DOHH2 (cell line): ENCODE measurements at regions not wholly inside any gene's neighbourhood (a gene's known extent, or its start where the extent isn't known, plus 50 kb on each side); places are given as distances from the start of the nearest gene placed in this dataset.
"Not testable (repeated sequence)": the region's sequence is repeated elsewhere in the genome, so short reads cannot be mapped to it uniquely, and the experiment has no call there.

Source experiments
- EZH2phosphoT487 ChIP-seq: fragments of 200-600 bp; sonication (generic); IDR thresholded peaks from 2 replicates; pipeline ENCODE4 v1.6.1; 2017; ENCODE audit warnings: borderline replicate concordance, mild to moderate bottlenecking, antibody characterized with exemption, low read length, moderate library complexity, mixed read lengths
- TF ChIP-seq, protein P1 (sequence below): fragments of 200-600 bp; sonication (generic); IDR thresholded peaks from one replicate; pipeline ENCODE4 v1.5.1; 2014; ENCODE audit warnings: antibody characterized with exemption, mild to moderate bottlenecking, low read depth, low read length; ENCODE audit not compliant: poor library complexity, severe bottlenecking

DNA sequence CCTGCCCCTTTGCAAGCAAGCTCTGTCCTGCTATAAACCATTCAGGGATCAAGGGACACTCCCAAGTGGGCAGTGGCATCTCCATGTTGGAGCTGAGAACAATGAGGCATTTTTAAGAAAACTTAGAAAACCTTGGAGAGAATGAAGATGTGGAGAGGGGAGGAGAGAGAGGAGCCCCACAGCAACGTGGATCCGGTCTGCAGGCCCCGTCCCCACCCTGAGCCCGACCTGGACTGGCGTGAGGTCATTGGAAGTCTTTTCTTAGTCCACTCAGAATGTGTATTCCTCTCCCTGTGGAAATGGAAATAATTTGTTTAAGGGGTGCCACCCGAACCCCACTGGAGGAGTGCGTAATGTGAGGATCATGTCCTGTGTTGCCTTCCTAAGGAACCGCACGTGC, 328.0 kb upstream of the COX7C start:
- TF ChIP-seq, protein P1, sequence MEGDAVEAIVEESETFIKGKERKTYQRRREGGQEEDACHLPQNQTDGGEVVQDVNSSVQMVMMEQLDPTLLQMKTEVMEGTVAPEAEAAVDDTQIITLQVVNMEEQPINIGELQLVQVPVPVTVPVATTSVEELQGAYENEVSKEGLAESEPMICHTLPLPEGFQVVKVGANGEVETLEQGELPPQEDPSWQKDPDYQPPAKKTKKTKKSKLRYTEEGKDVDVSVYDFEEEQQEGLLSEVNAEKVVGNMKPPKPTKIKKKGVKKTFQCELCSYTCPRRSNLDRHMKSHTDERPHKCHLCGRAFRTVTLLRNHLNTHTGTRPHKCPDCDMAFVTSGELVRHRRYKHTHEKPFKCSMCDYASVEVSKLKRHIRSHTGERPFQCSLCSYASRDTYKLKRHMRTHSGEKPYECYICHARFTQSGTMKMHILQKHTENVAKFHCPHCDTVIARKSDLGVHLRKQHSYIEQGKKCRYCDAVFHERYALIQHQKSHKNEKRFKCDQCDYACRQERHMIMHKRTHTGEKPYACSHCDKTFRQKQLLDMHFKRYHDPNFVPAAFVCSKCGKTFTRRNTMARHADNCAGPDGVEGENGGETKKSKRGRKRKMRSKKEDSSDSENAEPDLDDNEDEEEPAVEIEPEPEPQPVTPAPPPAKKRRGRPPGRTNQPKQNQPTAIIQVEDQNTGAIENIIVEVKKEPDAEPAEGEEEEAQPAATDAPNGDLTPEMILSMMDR, result not testable (repeated sequence)
- not testable (repeated sequence) for TF ChIP-seq EZH2phosphoT487
